ENCODE measurements at regions not wholly inside any gene's neighbourhood (a gene's known extent, or its start where the extent isn't known, plus 50 kb on each side); places are given as distances from the start of the nearest gene placed in this dataset.

DNA sequence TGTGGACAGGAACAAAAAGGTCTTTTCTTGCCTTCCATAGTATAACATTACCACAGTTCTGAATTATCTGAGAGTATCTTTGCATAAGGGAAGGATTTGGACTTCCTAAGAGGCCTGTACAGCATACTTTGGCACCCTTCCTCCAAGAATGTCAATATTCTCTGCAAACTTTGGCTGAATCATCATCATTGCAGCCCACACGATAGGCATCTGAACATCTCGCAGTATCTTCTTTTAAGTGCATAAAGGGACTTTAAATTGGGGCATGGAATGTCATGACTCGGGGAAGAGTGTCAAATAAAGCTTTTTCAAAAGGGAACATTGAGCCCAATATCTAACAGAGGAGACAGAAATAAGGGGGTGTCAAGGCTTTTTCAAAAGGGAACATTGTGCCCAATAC lies 646.2 kb upstream of the STXBP6 start:
- TF ChIP-seq TAF1 (IDR thresholded peaks at IDR 0.05; ENCODE audit: borderline replicate concordance, low read depth, low read length) (no peak), POLR2AphosphoS5 (IDR thresholded peaks at IDR 0.05; ENCODE audit: low read depth, low read length) (no peak), POLR2A (IDR thresholded peaks at IDR 0.05; ENCODE audit: low read depth, low read length) (no peak)

All from GM12892 (cell line).